Naive thymus-derived CD4-positive, alpha-beta T cell (primary cell): ENCODE measurements at regions not wholly inside any gene's neighbourhood (a gene's known extent, or its start where the extent isn't known, plus 50 kb on each side); places are given as distances from the start of the nearest gene placed in this dataset.
A peak's percentile ranks its signal among the peaks of the same experiment; 100 is the strongest.

Source experiments
- ATAC-seq: fragments of 150-1000 bp; cut with Tn5 transposase; 2 replicates; pipeline ENCODE4 v1.10.0; 2021; ENCODE audit warnings: mild to moderate bottlenecking, moderate library complexity
- CTCF ChIA-PET: fragments of 350-600 bp; sonication (Branson Sonifier 250); formaldehyde crosslinking; loops from one replicate; lab custom pipeline; 2021; ENCODE audit warnings: antibody characterized with exemption; lab: Charles Lee
- POLR2A ChIA-PET: fragments of 350-600 bp; sonication (Branson Sonifier 250); formaldehyde crosslinking; loops from one replicate; lab custom pipeline; 2021; ENCODE audit warnings: antibody characterized with exemption, inconsistent platforms; lab: Charles Lee
- DNase-seq, 9 donors: peaks; one replicate each; pipeline versions ENCODE4 v3.0.0 to v3.0.0-alpha.2; 2020 to 2022; ENCODE audit warnings: mixed read lengths in 1 of 9
- H3K27ac ChIP-seq: one replicate; pipeline ENCODE4 v1.7.0; 2013; ENCODE audit warnings: mild to moderate bottlenecking, low read depth, low read length, moderate library complexity
- H3K27me3 ChIP-seq, 2 donors: one replicate each; pipeline ENCODE4 v1.7.0; 2013; ENCODE audit warnings: low read length in 2 of 2, mild to moderate bottlenecking in 2 of 2, moderate library complexity in 2 of 2; ENCODE audit not compliant: control insufficient read depth in 2 of 2, insufficient read depth in 2 of 2
- H3K36me3 ChIP-seq, 3 experiments: 1 replicate in 2 of 3; 2 replicates in 1 of 3; pipeline ENCODE4 v1.7.0; 2013; ENCODE audit warnings: low read length in 3 of 3, mild to moderate bottlenecking in 3 of 3, moderate library complexity in 1 of 3; ENCODE audit not compliant: insufficient read depth in 3 of 3, control insufficient read depth in 2 of 3
- H3K4me1 ChIP-seq, 2 donors: one replicate each; pipeline ENCODE4 v1.7.0; 2013; ENCODE audit warnings: low read length in 2 of 2, mild to moderate bottlenecking in 2 of 2, moderate library complexity in 1 of 2; ENCODE audit not compliant: control insufficient read depth in 2 of 2, insufficient read depth in 2 of 2
- H3K4me3 ChIP-seq: 2 replicates; pipeline ENCODE4 v1.7.0; 2013; ENCODE audit warnings: mild to moderate bottlenecking, low read length
- H3K9me3 ChIP-seq, 3 experiments: 1 replicate in 2 of 3; 2 replicates in 1 of 3; pipeline ENCODE4 v1.7.0; 2013; ENCODE audit warnings: low read length in 3 of 3; ENCODE audit not compliant: control insufficient read depth in 2 of 3
- H3K27ac Mint-ChIP-seq, 9 donors: one replicate each; pipeline ENCODE4 v1.8.0; 2020 to 2022; ENCODE audit warnings: mixed read lengths in 9 of 9, mild to moderate bottlenecking in 8 of 9, moderate library complexity in 5 of 9, inconsistent platforms in 2 of 9
- H3K27me3 Mint-ChIP-seq, 5 donors: one replicate each; pipeline ENCODE4 v1.8.0; 2021 to 2022; ENCODE audit warnings: mixed read lengths in 5 of 5, mild to moderate bottlenecking in 1 of 5
- H3K36me3 Mint-ChIP-seq, 5 donors: one replicate each; pipeline ENCODE4 v1.8.0; 2020 to 2022; ENCODE audit warnings: mixed read lengths in 5 of 5, mild to moderate bottlenecking in 3 of 5, inconsistent platforms in 1 of 5
- H3K4me1 Mint-ChIP-seq, 7 donors: one replicate each; pipeline ENCODE4 v1.8.0; 2020 to 2022; ENCODE audit warnings: mixed read lengths in 7 of 7, mild to moderate bottlenecking in 3 of 7, inconsistent platforms in 1 of 7
- H3K4me3 Mint-ChIP-seq, 10 donors: one replicate each; pipeline ENCODE4 v1.8.0; 2020 to 2022; ENCODE audit warnings: mild to moderate bottlenecking in 10 of 10, mixed read lengths in 10 of 10, moderate library complexity in 6 of 10, inconsistent platforms in 2 of 10
- H3K9me3 Mint-ChIP-seq, 11 donors: one replicate each; pipeline ENCODE4 v1.8.0; 2020 to 2022; ENCODE audit warnings: mixed read lengths in 11 of 11, mild to moderate bottlenecking in 4 of 11, inconsistent platforms in 1 of 11, moderate library complexity in 1 of 11
- intact Hi-C, 2 donors: fragments of 100-400 bp; cut with micrococcal nuclease; formaldehyde crosslinking; loops; one replicate each; pipeline ENCODE4 v1.15.1; 2023

DNA sequence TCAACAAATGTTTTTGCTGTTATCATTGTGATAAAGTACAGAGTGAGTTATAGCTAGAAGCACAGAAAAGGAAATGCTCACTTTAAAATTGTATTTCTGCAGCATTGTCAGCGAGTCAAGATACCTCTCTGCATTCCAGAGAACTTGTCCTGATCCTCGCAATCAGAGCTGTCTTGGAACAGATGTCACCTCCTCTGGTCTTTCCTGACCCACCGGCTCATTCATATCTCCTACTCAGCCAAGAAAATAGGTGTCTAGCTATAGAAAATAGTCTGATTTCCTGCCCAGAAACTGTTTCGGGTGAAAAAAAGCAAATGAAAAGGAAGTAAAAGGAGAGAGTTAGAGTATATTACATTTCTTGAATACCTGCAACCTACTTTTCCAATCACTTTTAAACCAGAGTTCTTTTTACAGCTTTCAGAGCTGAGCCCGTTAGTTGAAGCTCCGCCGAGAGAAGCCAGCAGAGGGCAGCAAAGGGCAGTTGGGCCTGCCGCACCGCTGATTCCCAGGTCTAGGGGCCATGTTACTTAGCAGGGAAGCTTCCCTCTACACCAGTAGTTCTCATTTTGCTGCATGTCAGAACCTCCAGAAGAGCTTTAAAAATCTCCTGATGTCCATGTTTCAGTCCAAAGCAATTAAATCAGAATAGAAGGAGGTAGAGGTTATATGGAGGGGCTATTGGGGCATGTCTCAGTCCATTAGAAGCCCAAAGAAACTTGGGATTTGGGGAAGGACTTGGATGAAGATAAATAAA, 185.7 kb upstream of the THRB start:
- Mint-ChIP-seq H3K27me3 (peaks cover 6 to 52% (median 11%) of the 10 kb centered on the region in 5 donors), H3K36me3 (no peaks in the 10 kb centered on the region), H3K9me3 (peaks cover 0 to 9% (median 0%) of the 10 kb centered on the region in 11 donors), H3K4me1 (peaks cover 0 to 12% (median 0%) of the 10 kb centered on the region in 7 donors), H3K4me3 (no peak overlapping the region), H3K27ac (no peak overlapping the region)
- Histone ChIP-seq H3K9me3 (no peaks in the 10 kb centered on the region), H3K27ac (no peak overlapping the region), H3K27me3 (no peaks in the 10 kb centered on the region), H3K36me3 (no peaks in the 10 kb centered on the region), H3K4me1 (no peaks in the 10 kb centered on the region), H3K4me3 (no peak overlapping the region)
- intact Hi-C loops, result loop anchor here (2.0 to 10.0 kb wide), 8 partner anchors 352 to 914 kb away; no protein-coding TSS in a partner anchor
- ChIA-PET CTCF (no interaction called here), POLR2A (no interaction called here)
- peak; percentile 67 for ATAC-seq
- DNase-seq, result peak in 6 of 9 donors; percentile 2 to 56 (median 8)

- ChIA-PET CTCF (no interaction called here), POLR2A (no interaction called here)
- intact Hi-C loops, result loop anchor here (5.0 to 10.0 kb wide), 6 partner anchors 350 to 913 kb away; no protein-coding TSS in a partner anchor
- Mint-ChIP-seq H3K4me3 (no peak overlapping the region), H3K27ac (no peak overlapping the region), H3K36me3 (no peaks in the 10 kb centered on the region), H3K9me3 (peaks cover 0 to 9% (median 0%) of the 10 kb centered on the region in 11 donors), H3K27me3 (peaks cover 6 to 44% (median 11%) of the 10 kb centered on the region in 5 donors), H3K4me1 (peaks cover 0 to 12% (median 0%) of the 10 kb centered on the region in 7 donors)
- Histone ChIP-seq H3K36me3 (no peaks in the 10 kb centered on the region), H3K4me1 (no peaks in the 10 kb centered on the region), H3K27ac (no peak overlapping the region), H3K27me3 (no peaks in the 10 kb centered on the region), H3K4me3 (no peak overlapping the region), H3K9me3 (no peaks in the 10 kb centered on the region)
- ATAC-seq (no peak), DNase-seq (no peak)
These were observed 187.5 kb upstream of the THRB start for GRCh38 chr3:24682141-24682547.

GRCh38 chr3:24683090-24683489, 188.4 kb upstream of the THRB start:
- Mint-ChIP-seq H3K36me3 (no peaks in the 10 kb centered on the region), H3K27me3 (peaks cover 6 to 41% (median 7%) of the 10 kb centered on the region in 5 donors), H3K9me3 (peaks cover 0 to 9% (median 0%) of the 10 kb centered on the region in 11 donors), H3K27ac (no peak overlapping the region), H3K4me1 (peaks cover 0 to 11% (median 0%) of the 10 kb centered on the region in 7 donors), H3K4me3 (no peak overlapping the region)
- ChIA-PET POLR2A (no interaction called here), CTCF (no interaction called here)
- Histone ChIP-seq H3K4me3 (no peak overlapping the region), H3K27me3 (no peaks in the 10 kb centered on the region), H3K36me3 (no peaks in the 10 kb centered on the region), H3K27ac (no peak overlapping the region), H3K4me1 (no peaks in the 10 kb centered on the region), H3K9me3 (no peaks in the 10 kb centered on the region)
- ATAC-seq (no peak), DNase-seq (no peak)
- intact Hi-C loops, result loop anchor here (5.0 to 10.0 kb wide), 6 partner anchors 349 to 912 kb away; no protein-coding TSS in a partner anchor

DNA sequence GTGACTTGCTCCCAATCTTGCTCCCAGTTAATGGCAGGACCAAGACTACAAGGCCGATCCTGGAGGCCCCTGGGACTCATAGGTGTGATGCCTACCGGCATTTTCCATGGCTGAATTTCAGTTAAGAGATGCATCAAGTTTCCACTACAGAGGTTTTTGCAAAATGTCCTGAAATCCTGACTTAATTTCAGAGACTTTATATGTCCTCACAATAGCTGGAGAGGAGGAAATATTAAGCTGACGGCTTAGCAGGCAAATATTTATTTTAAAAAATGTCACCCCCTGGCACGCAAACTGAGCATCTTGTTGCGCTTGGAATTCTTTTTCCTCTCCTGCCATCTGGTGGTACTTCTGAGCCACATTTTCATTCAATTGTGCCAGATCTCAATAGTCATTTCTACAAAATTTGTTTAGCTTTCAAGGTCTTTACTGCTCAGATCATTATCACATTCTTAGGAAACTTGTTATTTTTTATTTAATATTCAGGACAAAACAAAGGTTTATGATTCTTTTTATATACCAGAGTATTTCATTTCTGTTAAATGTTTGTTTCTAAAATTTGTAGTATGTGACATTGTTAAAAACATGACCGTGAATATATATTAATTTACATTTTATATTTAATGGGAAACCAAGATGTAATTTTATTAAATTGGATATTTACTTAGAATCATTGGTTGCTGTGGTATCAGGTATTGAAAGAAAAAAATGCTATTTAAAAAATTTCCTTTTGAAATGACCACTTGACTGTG, 189.2 kb upstream of the THRB start:
- CTCF ChIA-PET, result no interaction called here
- POLR2A ChIA-PET, result no interaction called here
- no peaks in the 10 kb centered on the region for H3K27me3 ChIP-seq
- H3K4me3 Mint-ChIP-seq, result no peak overlapping the region
- peaks cover 0 to 9% (median 0%) of the 10 kb centered on the region in 11 donors for H3K9me3 Mint-ChIP-seq
- ATAC-seq, result no peak
- H3K27ac Mint-ChIP-seq, result no peak overlapping the region
- intact Hi-C loops, result loop anchor here (5.0 to 10.0 kb wide), 6 partner anchors 348 to 911 kb away; no protein-coding TSS in a partner anchor
- H3K36me3 ChIP-seq, result no peaks in the 10 kb centered on the region
- H3K27me3 Mint-ChIP-seq, result peaks cover 2 to 33% (median 7%) of the 10 kb centered on the region in 5 donors
- DNase-seq, result no peak
- no peak overlapping the region for H3K4me3 ChIP-seq
- peaks cover 0 to 3% (median 0%) of the 10 kb centered on the region in 7 donors for H3K4me1 Mint-ChIP-seq
- no peaks in the 10 kb centered on the region for H3K36me3 Mint-ChIP-seq
- no peaks in the 10 kb centered on the region for H3K9me3 ChIP-seq
- H3K27ac ChIP-seq, result no peak overlapping the region
- H3K4me1 ChIP-seq, result no peaks in the 10 kb centered on the region

DNA sequence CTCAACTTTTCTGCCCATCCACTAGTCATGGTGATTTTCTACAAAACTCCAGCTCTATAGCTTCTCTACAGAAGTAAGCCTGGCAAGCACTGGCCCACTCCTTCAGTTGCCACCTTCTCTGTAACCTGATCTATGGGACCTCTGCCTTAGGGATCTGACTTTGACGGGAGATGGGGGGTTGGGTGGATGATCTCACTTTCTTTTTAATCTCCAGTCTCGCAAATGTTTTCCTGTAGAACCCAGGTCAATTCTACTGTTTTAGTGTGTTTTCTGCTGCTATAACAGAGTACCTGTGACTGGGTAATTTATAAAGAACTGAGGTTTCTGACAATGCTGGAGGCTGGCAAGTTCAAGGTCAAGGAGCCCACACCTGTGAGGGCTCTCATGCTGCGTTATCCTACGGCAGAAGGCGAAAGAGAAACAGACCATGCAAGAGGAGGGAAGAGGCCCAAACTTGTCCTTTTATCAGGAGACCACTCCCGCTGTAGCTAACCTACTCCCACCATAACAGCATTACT, 189.9 kb upstream of the THRB start:
- no peak overlapping the region for H3K27ac ChIP-seq
- H3K4me3 Mint-ChIP-seq, result no peak overlapping the region
- no peaks in the 10 kb centered on the region for H3K9me3 ChIP-seq
- no peak overlapping the region for H3K4me3 ChIP-seq
- POLR2A ChIA-PET, result no interaction called here
- peaks cover 0 to 9% (median 0%) of the 10 kb centered on the region in 11 donors for H3K9me3 Mint-ChIP-seq
- no peaks in the 10 kb centered on the region for H3K27me3 ChIP-seq
- H3K4me1 ChIP-seq, result no peaks in the 10 kb centered on the region
- no peaks in the 10 kb centered on the region for H3K36me3 ChIP-seq
- no peak for ATAC-seq
- H3K4me1 Mint-ChIP-seq, result peaks cover 0 to 2% (median 0%) of the 10 kb centered on the region in 7 donors
- H3K27ac Mint-ChIP-seq, result no peak overlapping the region
- CTCF ChIA-PET, result no interaction called here
- H3K27me3 Mint-ChIP-seq, result peaks cover 0 to 29% (median 7%) of the 10 kb centered on the region in 5 donors
- intact Hi-C loops, result loop anchor here (5.0 to 10.0 kb wide), 6 partner anchors 348 to 910 kb away; no protein-coding TSS in a partner anchor
- no peak for DNase-seq
- no peaks in the 10 kb centered on the region for H3K36me3 Mint-ChIP-seq

- no peaks in the 10 kb centered on the region for H3K4me1 ChIP-seq
- Mint-ChIP-seq H3K9me3 (no peaks in the 10 kb centered on the region), H3K36me3 (no peaks in the 10 kb centered on the region), H3K4me1 (no peaks in the 10 kb centered on the region), H3K27me3 (peaks cover 0 to 15% (median 0%) of the 10 kb centered on the region in 5 donors), H3K4me3 (peak overlapping the region in 1 of 10 donors; percentile 1), H3K27ac (no peak overlapping the region)
- no peak for DNase-seq
- intact Hi-C loops, result loop anchor here (10.0 kb wide), 2 partner anchors 502 to 908 kb away; no protein-coding TSS in a partner anchor
- ATAC-seq, result no peak
- POLR2A ChIA-PET, result no interaction called here
- H3K4me3 ChIP-seq, result no peak overlapping the region
- no peak overlapping the region for H3K27ac ChIP-seq
- H3K9me3 ChIP-seq, result no peaks in the 10 kb centered on the region
- CTCF ChIA-PET, result no interaction called here
- H3K36me3 ChIP-seq, result no peaks in the 10 kb centered on the region
- H3K27me3 ChIP-seq, result no peaks in the 10 kb centered on the region
These were observed 192.2 kb upstream of the THRB start for GRCh38 chr3:24686808-24687207.
